BLaER1 (cell line): ENCODE measurements at regions not wholly inside any gene's neighbourhood (a gene's known extent, or its start where the extent isn't known, plus 50 kb on each side); places are given as distances from the start of the nearest gene placed in this dataset.

Source experiments
- H3K27ac ChIP-seq: shearing (Covaris generic); formaldehyde crosslinking; 2 replicates; pipeline ENCODE4 v1.8.1; 2022
- H3K27me3 ChIP-seq: shearing (Covaris generic); formaldehyde crosslinking; 2 replicates; pipeline ENCODE4 v1.8.1; 2022
- H3K36me3 ChIP-seq: shearing (Covaris generic); formaldehyde crosslinking; 2 replicates; pipeline ENCODE4 v1.8.1; 2022
- H3K4me1 ChIP-seq: shearing (Covaris generic); formaldehyde crosslinking; 2 replicates; pipeline ENCODE4 v1.8.1; 2022
- H3K4me2 ChIP-seq: shearing (Covaris generic); formaldehyde crosslinking; 2 replicates; pipeline ENCODE4 v1.8.1; 2022
- H3K4me3 ChIP-seq: shearing (Covaris generic); formaldehyde crosslinking; 2 replicates; pipeline ENCODE4 v1.8.1; 2022
- H3K9ac ChIP-seq: shearing (Covaris generic); formaldehyde crosslinking; 2 replicates; pipeline ENCODE4 v1.8.1; 2022
- H3K9me3 ChIP-seq: shearing (Covaris generic); formaldehyde crosslinking; 2 replicates; pipeline ENCODE4 v1.8.1; 2022
- H4K20me1 ChIP-seq: shearing (Covaris generic); formaldehyde crosslinking; 2 replicates; pipeline ENCODE4 v1.8.1; 2022
- Cebpa-rat ChIP-seq: shearing (Covaris generic); IDR thresholded peaks from 2 replicates; pipeline ENCODE4 v1.8.1; 2022

DNA sequence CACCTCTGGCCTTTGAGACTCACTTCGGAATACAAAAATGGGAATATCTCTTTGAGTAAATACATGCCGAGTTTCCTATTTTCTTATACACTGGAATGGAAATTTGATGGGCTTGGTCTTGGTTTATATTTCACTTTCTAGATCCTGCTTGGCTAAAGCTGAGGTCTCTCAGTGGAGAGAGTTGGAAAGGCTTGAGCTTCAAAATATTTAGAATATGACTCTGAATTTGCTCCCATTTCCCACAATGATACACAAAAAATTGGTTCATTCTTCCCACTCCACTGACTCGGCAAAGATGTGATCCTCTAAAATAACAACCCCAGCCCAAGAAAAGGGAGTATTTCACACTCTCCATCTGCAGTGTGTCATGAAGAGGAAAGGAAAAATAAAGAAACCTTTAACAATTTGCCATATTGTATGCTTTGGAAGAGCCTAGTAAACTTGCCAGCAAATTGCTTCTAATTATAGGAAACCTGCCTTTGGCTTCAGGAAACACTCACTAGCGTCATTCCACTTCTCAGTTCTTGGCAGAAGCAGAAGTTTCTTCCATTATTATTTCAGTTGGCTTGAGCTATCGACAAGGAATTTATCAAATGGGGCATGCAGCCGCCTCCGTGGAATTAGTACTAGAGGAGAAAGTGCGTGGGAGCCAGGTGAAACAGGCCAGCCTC, 302.9 kb downstream of the NSG2 start:
- H3K9me3 ChIP-seq, result no peaks in the 10 kb centered on the region

DNA sequence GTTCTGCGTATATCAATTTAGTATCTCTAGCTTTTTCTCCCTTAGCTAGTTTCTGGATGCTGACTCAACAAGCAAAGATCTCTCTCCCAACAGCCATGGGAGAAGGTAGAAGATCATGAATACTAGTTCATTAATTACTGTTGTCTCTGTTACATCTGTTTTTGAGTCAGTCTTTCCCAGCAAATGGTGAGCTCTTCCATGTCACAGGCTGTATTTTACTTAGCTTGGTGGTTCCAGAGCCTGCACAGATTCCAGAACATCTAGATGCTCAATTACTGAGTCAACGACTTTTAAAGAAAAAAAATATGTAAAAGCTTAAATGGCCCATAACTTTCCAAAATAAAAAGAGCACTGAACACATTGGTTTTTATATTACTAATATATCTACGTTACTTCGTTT, 307.2 kb downstream of the NSG2 start:
- Histone ChIP-seq H3K9ac (no peak overlapping the region), H3K4me2 (no peak overlapping the region), H3K4me1 (no peaks in the 10 kb centered on the region), H4K20me1 (no peaks in the 10 kb centered on the region), H3K27me3 (no peaks in the 10 kb centered on the region), H3K27ac (no peak overlapping the region), H3K36me3 (no peaks in the 10 kb centered on the region), H3K4me3 (no peak overlapping the region), H3K9me3 (no peaks in the 10 kb centered on the region)
- no peak for TF ChIP-seq Cebpa-rat

More for the DNA sequence above, 302.9 kb downstream of the NSG2 start:
- no peak overlapping the region for H3K27ac ChIP-seq
- no peak overlapping the region for H3K4me2 ChIP-seq
- no peaks in the 10 kb centered on the region for H3K36me3 ChIP-seq
- no peak overlapping the region for H3K4me3 ChIP-seq
- no peaks in the 10 kb centered on the region for H3K4me1 ChIP-seq
- H3K9ac ChIP-seq, result no peak overlapping the region
- H3K27me3 ChIP-seq, result no peaks in the 10 kb centered on the region
- no peaks in the 10 kb centered on the region for H4K20me1 ChIP-seq
- TF ChIP-seq Cebpa-rat, result no peak

GRCh38 chr5:174354571-174354970, 309.1 kb downstream of the NSG2 start:
- Histone ChIP-seq H3K4me2 (no peak overlapping the region), H4K20me1 (no peaks in the 10 kb centered on the region), H3K27ac (no peak overlapping the region), H3K27me3 (no peaks in the 10 kb centered on the region), H3K4me3 (no peak overlapping the region), H3K36me3 (no peaks in the 10 kb centered on the region), H3K4me1 (no peaks in the 10 kb centered on the region), H3K9ac (no peak overlapping the region), H3K9me3 (no peaks in the 10 kb centered on the region)
- TF ChIP-seq Cebpa-rat, result no peak

DNA sequence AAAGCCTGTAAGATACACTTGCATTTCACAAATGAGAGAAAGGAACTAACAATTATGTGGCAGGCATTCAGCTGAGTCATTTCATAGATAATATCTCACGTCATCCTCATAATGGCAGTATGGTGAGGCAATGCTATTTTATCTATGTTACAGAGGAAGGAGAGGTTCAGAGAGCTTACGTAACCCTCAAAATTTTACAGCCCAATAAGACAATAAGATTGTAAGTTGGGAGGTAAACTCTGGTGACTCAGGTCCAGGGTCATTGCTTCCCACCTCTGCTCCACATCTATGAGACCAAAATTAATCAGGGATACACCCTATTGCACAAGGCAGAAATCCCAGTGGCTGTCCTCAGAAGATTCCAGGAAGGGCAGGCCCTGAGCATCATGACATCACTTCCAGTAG, 309.7 kb downstream of the NSG2 start:
- H3K9me3 ChIP-seq, result no peaks in the 10 kb centered on the region
- H3K4me3 ChIP-seq, result no peak overlapping the region
- no peaks in the 10 kb centered on the region for H4K20me1 ChIP-seq
- H3K36me3 ChIP-seq, result no peaks in the 10 kb centered on the region
- no peaks in the 10 kb centered on the region for H3K27me3 ChIP-seq
- TF ChIP-seq Cebpa-rat, result no peak
- no peak overlapping the region for H3K27ac ChIP-seq
- no peak overlapping the region for H3K4me2 ChIP-seq
- no peaks in the 10 kb centered on the region for H3K4me1 ChIP-seq
- H3K9ac ChIP-seq, result no peak overlapping the region

DNA sequence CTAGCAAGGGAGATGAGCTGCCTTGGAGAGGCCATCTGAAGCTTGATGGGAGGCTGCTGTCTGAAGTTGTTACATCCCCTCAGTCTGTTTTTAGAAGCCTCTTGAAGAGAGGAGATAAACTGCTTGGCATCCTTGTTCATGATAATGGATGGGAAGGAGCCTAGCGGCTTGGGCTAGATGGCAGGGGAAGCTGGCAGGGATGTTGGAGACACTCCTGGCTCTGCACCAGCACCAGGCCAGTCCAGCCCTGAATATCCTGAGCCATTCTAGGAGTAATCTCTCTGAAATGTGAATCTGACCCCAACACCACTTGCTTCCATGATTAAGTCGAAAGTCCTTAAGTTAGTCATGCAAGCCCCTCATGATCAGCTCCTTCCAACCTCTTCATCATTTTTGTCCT, 310.5 kb downstream of the NSG2 start:
- no peaks in the 10 kb centered on the region for H4K20me1 ChIP-seq
- no peak overlapping the region for H3K4me2 ChIP-seq
- TF ChIP-seq Cebpa-rat, result no peak
- H3K9ac ChIP-seq, result no peak overlapping the region
- H3K36me3 ChIP-seq, result no peaks in the 10 kb centered on the region
- no peak overlapping the region for H3K27ac ChIP-seq
- H3K27me3 ChIP-seq, result no peaks in the 10 kb centered on the region
- no peak overlapping the region for H3K4me3 ChIP-seq
- H3K4me1 ChIP-seq, result no peaks in the 10 kb centered on the region
- no peaks in the 10 kb centered on the region for H3K9me3 ChIP-seq

DNA sequence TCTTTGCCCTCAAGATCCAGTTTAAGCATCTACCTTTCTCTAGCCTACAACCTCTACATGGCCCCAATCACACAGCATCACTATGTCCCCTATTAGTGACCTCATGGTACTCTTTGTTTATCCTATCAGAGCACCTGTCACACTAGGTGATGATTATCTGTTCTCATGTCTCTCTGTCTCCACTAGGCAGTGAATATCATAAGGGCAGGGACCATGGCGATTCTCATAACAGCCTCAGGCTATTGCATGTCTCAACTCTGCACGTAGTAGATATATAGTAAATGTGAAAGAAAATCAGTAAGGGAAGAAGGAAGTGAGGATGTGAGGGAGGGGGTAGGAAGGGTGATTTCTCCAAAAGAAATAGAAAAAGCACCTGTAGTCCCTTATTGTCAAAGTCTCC, 311.0 kb downstream of the NSG2 start:
- Histone ChIP-seq H3K9ac (no peak overlapping the region), H3K4me1 (no peaks in the 10 kb centered on the region), H3K4me3 (no peak overlapping the region), H3K36me3 (no peaks in the 10 kb centered on the region), H3K27me3 (no peaks in the 10 kb centered on the region), H3K27ac (no peak overlapping the region), H3K4me2 (no peak overlapping the region), H3K9me3 (no peaks in the 10 kb centered on the region), H4K20me1 (no peaks in the 10 kb centered on the region)
- no peak for TF ChIP-seq Cebpa-rat

DNA sequence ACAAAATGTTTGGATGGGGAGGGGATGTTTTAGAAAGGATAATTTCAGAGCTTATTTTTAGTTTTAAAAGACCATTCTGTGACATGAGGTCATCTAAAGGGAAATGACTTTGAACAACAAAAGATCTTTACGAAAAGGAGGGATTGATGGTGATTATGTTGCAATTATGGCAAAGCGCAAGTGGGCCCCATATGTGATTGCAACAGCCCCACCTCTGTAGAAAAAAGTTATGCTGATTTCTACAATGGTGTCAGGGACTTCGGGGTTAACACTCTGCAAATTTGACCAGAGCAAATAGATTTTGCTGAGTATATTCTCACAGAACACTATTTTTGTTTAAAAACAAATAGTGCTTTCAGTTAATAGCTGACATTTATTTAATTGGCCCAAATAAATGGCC, 312.8 kb downstream of the NSG2 start:
- Histone ChIP-seq H3K27me3 (no peaks in the 10 kb centered on the region), H3K4me3 (no peak overlapping the region), H3K9ac (no peak overlapping the region), H3K36me3 (no peaks in the 10 kb centered on the region), H3K9me3 (peaks cover 8% of the 10 kb centered on the region), H3K4me2 (no peak overlapping the region), H3K27ac (no peak overlapping the region), H4K20me1 (no peaks in the 10 kb centered on the region), H3K4me1 (no peaks in the 10 kb centered on the region)
- no peak for TF ChIP-seq Cebpa-rat

GRCh38 chr5:174359071-174359470, 313.6 kb downstream of the NSG2 start:
- Histone ChIP-seq H3K27me3 (no peaks in the 10 kb centered on the region), H3K4me1 (no peaks in the 10 kb centered on the region), H3K36me3 (no peaks in the 10 kb centered on the region), H3K27ac (no peak overlapping the region), H4K20me1 (no peaks in the 10 kb centered on the region), H3K9me3 (peaks cover 8% of the 10 kb centered on the region), H3K4me2 (no peak overlapping the region), H3K4me3 (no peak overlapping the region), H3K9ac (no peak overlapping the region)
- TF ChIP-seq Cebpa-rat, result no peak

GRCh38 chr5:174362514-174362913, 317.0 kb downstream of the NSG2 start:
- TF ChIP-seq Cebpa-rat, result no peak
- no peaks in the 10 kb centered on the region for H4K20me1 ChIP-seq
- no peak overlapping the region for H3K4me3 ChIP-seq
- H3K27me3 ChIP-seq, result no peaks in the 10 kb centered on the region
- H3K9ac ChIP-seq, result no peak overlapping the region
- no peaks in the 10 kb centered on the region for H3K4me1 ChIP-seq
- H3K36me3 ChIP-seq, result no peaks in the 10 kb centered on the region
- H3K27ac ChIP-seq, result no peak overlapping the region
- H3K9me3 ChIP-seq, result peaks cover 8% of the 10 kb centered on the region
- H3K4me2 ChIP-seq, result no peak overlapping the region

GRCh38 chr5:174363934-174364333, 318.4 kb downstream of the NSG2 start:
- Histone ChIP-seq H4K20me1 (no peaks in the 10 kb centered on the region), H3K4me1 (no peaks in the 10 kb centered on the region), H3K4me3 (no peak overlapping the region), H3K9ac (no peak overlapping the region), H3K36me3 (no peaks in the 10 kb centered on the region), H3K4me2 (no peak overlapping the region), H3K27me3 (no peaks in the 10 kb centered on the region), H3K9me3 (peaks cover 8% of the 10 kb centered on the region), H3K27ac (no peak overlapping the region)
- TF ChIP-seq Cebpa-rat, result no peak

- H3K27ac ChIP-seq, result no peak overlapping the region
- no peak overlapping the region for H3K4me3 ChIP-seq
- no peaks in the 10 kb centered on the region for H4K20me1 ChIP-seq
- no peaks in the 10 kb centered on the region for H3K36me3 ChIP-seq
- H3K9me3 ChIP-seq, result peaks cover 8% of the 10 kb centered on the region
- H3K4me2 ChIP-seq, result no peak overlapping the region
- no peaks in the 10 kb centered on the region for H3K27me3 ChIP-seq
- no peak overlapping the region for H3K9ac ChIP-seq
- TF ChIP-seq Cebpa-rat, result no peak
- H3K4me1 ChIP-seq, result no peaks in the 10 kb centered on the region
Measured at GRCh38 chr5:174364676-174365075, 319.2 kb downstream of the NSG2 start.
